Activated CD4-positive, CD25-positive, alpha-beta regulatory T cell treated with anti-CD3 and anti-CD28 coated beads, Interleukin-2, amount 50 U/mL, for 72 hours (primary cell): ENCODE measurements at regions not wholly inside any gene's neighbourhood (a gene's known extent, or its start where the extent isn't known, plus 50 kb on each side); places are given as distances from the start of the nearest gene placed in this dataset.
A peak's percentile ranks its signal among the peaks of the same experiment; 100 is the strongest.

Source experiments
- DNase-seq: peaks from one replicate; pipeline ENCODE4 v3.0.0; 2021

DNA sequence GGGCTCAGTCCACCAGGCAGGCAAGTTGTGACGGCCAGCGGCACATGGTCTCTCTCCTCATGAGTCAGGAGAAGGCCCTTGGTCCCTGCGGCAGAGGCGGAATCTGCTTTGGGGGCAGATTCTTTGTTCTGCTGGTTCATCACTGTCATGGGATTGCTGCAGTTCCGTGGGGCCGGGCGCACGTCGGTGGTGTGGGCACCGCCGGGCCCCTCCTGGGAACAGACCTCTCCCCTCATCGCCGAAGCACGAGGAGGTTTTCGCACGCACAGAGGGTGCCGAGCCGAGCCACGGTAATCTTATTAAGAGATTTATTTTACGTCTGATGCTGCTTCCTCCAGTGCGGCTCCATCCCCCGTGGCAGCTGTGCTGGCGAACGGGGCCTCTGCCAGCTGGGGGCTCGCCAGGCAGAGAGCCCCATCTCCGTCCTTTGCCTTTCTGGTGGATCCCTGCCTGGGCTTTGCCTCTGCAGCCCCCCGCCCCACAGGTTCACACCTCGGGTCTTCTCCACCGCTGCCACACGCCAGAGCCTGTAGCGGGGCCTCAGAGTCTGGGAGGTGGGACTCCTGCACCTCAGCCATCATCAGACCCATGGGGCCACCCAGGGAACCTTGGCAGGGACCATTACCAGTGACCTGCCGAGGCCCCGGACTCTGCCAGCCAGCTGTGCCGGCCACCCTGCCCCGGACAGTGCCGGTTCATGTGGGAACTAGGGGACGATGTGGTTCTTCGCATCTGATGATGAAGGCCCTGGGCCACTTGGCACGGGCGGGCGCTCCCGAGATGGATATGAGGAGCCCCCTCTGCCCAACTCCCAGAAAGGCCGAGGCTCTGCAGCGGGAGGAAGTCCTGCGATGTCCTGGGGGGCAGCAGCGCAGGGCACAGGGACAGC is 86.7 kb upstream of the NKX1-1 start:
- peak; percentile 20 for DNase-seq

DNA sequence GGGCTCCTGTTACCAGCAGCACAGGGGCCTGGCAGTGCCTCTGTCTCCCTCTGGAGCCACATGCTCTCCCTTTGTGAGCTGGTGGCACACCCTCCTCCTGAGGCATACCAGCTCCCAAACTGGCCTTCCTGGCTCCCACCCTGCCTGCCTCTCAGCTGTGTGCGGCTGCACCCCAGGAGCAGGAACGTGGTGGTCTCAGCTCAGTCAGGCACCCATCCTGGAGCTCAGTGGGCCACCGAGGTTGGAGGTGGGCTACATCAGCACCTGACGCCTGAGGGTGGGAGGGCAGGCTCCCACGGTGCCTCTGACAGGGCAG is 85.9 kb upstream of the NKX1-1 start:
- DNase-seq = no peak

DNA sequence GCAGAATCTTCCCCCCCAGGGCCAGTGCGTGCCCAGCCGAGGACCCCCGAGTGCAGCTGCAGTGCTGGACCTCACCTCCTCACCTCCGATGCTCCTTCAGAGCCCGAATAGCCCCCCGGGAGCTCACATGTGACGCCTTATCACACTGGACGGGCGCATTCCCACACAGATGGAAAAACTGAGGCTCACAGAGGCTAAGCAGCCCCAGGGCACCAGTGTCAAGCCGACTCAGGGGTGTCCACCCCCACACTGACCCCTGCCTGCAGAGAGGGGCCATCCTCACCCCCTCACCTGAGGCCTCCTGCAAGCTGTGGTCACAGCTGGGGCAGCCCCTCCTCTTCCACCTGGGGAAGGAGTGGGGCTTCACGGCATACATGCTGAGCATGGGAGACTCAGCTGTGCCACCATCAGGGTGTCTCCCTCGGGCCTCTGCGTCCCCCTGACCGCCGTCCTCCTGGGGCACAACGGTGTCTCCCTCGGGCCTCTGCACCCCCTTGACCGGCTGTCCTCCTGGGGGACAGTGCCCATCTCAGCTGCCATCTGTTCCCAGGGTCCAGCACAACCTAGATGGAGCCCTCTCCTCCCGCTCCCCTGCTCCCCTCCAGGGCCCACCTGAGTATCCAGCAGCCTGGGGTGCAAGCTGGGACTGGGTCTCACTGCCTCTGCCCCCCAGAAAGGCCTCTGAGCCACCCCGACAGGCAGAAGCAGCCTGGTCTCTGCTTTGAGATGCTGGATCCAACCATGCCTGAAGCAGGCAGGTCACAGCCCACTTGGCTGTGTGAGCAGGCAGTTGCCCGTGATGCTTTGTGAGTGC is 85.3 kb upstream of the NKX1-1 start:
- no peak for DNase-seq

DNA sequence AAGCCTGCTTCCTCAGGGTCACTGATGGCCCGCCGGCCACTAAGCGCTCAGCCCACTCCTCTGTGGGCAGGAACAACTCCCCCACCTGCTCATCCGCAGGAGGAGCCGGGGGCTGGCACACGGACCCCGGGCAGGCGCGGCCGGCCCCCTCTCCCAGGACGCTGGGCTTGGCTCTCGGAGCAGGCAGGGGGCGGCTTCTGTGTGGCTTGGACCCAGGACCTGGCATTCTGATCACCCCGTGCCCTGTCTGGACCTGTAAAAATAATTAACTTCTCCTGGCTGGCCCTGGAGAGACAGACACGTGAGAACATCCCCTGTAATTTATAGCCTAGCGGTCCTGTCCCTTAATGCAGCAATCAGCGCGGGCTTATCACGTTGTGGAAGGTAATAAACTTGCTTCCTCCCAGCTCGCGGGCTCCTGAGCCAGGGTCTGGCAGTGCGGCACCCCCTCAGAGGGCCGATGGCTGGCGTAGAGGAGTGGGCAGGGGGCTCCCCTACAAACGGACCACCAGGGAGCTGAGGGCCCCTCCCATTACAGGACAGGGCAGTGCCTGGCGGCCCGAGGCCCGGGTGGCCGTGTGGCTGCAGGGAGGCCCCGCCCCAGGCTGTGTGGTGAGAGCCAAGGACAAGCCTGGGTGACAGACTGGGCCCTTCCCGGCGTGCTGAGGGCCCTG is 84.5 kb upstream of the NKX1-1 start:
- DNase-seq = no peak

DNA sequence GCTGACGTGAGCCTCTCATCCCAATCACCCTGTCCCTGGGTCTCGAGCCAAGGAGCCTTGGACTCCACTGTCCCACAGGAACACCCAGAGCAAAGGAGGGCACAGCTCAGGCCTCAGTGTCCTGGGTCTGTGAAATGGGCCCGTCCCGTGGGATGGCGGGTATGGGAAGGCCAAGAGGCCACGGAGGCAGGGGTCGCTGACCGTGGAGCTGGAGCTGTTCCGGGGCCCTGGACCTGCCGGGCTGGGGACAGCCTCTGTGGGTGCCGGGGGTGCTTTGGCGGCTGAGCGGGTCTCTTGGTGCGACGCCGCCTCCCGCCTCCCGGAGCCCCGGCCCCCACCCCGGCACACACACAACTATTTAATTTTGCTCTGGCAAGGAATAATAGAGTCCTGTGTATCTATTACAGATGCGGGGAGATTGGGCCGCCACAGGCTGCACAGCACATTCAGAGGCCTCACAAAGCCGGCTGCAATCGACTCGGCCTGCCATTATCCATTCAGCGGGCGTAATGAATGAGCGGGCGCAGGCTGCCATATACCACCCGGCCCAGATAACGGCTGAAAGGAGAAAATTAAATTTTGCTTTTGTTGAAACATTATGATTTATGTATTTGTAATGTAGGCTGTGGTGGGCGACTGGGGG is 83.9 kb upstream of the NKX1-1 start:
- no peak for DNase-seq

DNA sequence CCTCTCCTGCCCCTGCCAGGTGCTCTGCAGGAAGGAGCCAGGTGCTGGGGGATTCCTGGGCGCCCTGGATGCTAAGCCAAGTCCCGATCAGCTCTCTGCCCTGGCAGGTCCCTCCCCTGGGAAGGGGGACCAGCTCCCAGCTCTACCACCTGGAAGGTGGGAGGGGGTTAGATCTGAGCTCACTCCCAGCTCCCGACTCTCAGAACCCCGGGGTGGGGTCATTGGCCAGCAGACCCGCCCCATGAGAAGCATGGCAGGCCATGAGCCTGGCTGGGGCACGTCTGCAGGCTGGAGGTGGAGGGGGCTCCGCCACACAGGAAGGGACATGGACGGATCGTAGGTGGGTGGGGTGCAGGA is 83.4 kb upstream of the NKX1-1 start:
- no peak for DNase-seq

DNA sequence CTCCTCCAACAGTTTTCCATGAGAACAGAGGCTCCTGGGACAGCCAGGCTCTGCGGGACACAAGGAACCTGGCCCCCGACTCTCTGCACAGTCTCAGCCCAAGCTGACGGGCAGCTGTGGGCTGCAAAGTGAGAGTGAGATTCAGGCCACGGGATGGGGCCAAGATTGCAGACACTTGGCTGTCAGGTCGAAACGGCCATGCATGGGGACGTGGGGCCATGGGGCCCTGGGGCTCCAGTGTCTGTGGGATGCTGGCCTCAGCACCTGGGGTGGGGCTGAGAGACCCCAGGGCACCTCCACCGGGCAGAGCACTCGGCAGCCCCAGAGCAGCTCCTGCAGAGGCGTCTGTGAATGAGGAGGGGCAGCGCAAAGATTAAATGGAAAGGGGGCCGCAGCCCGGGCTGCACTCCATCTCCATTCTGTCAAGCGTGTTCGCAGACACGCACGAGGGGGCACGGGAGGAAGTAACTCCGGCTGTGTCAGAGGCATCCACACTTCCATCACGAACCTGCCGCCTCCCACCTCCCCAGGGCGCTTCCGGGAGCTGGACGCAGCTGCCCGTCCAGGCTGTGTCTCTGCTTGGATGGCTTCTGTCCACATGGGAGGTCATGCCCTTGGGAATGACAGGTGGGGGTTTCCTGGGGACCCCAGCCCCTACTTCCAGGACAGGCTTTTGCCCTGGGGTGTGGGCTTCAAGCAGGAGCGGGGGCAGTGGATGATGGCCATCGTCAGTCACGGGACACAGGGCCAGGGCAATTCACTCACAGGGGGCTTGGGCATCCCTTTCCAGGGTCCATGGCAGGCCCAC is 82.8 kb upstream of the NKX1-1 start:
- no peak for DNase-seq

DNA sequence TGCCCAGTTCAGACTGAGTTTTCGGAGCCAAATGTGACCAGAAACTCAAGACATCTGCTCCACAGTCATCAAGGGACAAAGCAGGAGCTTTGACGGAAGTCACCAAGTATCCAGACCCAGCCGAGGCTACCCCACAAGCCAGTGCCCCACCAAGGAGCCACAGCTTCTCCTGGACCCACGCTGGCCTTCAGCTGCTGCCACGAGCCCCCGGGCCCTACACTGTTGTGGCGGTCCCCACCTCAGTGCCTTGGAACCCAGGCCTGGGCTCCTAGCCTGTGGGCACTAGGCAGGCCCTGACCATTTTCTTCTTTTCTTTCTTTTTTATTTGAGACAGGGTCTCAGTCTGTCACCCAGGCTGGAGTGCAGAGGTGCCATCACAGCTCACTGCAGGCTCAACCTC is 82.1 kb upstream of the NKX1-1 start:
- no peak for DNase-seq

DNA sequence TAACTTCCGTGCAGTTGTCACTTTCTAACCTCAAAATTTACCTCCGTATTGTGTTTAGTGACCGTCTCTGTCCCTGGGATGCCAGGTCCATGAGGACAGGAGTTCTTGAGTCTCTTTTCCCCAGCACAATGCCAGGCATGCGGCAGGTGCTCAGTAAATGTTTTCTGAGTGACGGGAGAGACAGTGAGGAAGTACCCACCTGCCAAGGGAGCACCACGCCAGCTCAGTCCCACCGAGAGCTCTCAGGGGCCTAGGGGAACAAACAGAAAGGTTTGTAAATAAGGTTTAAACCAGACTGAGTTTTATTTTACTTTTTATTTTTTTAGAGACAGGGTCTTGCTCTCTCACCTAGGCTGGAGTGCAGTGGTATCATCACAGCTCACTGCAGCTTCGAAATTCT is 81.5 kb upstream of the NKX1-1 start:
- no peak for DNase-seq

DNA sequence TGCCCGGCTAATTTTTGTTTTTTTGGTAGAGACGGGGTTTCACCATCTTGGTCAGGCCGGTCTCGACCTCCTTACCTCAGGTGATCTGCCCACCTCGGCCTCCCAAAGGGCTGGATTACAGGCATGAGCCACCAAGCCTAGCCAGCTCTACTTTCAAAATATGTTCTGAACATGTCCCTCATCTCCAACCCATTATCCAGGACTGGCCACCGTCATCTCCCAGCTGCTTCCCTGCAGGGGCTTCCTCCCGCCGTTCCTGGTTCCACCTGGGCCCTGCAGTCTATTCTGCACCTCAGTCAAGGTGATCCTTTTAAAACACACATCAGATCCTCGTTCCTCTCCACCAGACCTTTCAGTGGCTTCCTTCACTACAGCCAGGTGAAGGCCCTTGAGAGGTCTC is 80.9 kb upstream of the NKX1-1 start:
- DNase-seq = no peak

DNA sequence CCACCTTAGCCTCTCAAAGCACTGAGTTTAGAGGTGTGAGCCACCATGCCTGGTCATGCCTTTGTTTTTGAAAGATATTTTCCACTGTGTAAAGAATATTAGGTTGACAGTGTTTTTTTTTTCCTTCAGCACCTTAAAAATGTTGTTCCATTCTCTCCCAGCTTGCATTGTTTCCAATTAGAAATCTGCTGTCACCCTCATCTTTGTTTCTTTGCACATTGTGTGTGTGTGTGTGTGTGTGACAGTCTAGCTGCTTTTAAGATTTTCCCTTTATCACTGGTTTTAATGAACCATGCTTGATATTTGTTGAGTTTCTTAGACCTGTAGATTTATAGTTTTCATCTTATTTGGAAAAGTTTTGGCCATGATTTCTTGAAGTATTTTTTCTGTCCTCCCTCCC is 79.0 kb upstream of the NKX1-1 start:
- no peak for DNase-seq

DNA sequence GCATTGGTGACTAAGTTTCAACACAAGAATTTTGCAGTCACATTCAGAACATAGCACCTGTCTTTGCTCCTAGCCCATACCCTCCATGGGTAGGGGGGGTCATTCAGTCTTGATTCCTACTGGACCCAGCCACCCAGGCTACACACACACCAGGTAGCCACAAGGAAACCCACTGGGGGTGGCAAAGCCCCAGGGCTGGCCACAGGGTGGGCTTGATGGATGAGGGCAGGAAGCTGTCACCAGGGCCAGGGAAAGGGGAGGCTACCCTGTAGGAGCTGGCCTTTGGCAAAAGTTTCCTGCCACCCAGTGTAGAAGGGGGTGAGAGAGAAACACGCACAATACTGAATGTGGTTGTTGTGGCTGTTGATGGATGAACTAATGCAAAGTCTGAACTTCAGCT is 74.5 kb upstream of the NKX1-1 start:
- DNase-seq = no peak

DNA sequence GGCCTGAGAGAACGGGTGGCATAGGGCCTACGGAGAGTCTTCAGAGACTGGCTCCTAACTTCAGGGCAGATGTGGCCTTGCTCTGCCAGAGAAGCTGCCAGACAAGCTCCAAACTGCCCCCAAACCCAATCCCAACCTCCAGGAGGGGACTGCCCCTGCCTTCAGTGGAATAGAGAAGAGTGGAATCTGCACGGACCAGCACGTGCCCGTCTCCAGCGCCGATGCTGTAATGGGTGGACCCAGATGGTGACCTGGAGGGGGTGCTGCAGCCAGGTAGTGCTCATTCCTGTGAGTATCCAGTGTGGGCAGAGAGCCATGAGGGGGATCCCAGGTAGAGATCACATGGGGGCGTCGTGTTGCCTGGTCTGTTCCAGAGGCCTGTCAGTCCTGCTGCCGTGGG is 73.2 kb upstream of the NKX1-1 start:
- no peak for DNase-seq

DNA sequence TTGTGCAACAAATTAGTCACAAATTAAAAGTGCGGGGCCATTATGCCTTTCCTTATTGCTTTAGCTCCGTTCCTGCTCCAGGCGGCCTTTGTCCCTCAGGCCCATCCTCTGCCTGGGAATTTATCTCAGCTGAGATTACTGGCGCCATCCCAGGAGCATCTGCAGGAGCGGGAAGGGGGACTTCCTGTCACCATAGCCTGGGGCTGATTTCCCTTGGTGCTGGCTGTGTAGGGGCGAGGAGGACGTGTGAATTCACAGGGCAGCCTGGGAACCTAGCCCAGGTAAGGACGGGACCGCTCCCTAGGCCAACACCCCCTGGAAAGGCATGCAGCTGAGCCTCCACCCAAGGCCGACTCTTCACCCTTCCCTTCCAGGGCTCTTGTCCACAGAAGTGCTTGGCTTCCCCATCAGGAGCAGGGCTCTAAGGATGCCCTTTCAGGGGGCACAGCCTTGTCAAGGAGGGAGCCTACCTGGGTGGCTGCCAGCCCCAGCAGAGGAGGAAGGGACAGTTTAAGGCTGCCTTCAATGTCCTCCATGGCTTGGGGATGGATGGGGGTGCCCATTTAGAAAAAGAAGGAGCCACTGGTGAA is 72.6 kb upstream of the NKX1-1 start:
- peak; percentile 2 for DNase-seq

DNA sequence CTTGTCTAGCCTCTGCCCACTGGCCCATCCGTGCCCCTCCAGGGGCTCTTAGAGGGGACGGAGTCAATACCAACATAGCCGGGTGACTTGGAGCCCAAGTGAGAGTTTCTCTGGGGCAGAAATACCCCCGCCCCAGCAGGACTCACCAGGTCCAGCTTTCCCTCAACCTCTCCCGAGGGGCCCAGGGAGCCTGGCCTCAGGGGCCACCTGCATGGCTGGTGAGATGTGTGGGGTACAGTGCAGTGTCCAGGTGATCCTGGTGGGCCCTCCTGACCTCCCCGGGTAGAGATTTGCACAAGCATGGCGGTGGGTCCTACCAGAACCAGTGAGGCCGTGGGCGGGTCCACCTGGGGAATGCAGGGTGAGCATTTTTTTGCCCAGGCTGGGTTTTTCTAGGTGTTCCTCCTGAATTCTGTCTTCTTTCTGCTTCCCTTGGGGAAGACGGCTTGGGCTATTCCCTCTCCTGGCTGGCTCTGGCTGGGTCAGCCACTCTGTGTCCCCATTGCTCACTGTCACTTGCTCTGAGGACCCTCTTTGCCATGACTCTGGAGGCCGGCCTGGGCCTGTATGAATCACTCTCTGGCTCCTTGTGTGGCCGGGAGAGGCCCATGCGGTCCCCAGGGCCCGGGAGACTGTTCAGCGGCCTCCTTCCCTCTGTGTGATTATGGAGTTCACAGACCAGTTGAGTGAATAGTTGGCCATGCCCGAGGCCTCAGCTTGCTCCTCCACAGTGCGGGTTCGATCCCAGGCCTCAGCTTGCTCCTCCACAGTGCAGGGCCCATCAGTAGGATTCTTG is 71.0 kb upstream of the NKX1-1 start:
- peak; percentile 24 for DNase-seq

DNA sequence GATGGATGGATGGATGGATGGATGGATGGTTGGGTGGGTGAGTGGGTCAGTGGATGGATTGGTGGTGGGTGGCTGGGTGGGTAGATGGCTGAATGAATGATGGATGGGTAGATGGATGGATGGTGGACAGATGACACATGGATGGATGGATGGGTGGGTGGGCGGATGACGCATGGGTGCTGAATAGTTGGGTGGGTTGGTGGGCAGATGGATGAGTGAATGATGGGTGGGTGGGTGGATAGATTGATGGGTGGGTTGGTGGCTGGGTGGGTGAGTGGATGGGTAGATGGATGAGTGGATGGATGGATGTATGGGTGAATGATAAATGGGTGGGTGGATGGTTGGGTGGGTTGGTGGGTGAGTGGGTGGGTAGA is 69.9 kb upstream of the NKX1-1 start:
- no peak for DNase-seq

DNA sequence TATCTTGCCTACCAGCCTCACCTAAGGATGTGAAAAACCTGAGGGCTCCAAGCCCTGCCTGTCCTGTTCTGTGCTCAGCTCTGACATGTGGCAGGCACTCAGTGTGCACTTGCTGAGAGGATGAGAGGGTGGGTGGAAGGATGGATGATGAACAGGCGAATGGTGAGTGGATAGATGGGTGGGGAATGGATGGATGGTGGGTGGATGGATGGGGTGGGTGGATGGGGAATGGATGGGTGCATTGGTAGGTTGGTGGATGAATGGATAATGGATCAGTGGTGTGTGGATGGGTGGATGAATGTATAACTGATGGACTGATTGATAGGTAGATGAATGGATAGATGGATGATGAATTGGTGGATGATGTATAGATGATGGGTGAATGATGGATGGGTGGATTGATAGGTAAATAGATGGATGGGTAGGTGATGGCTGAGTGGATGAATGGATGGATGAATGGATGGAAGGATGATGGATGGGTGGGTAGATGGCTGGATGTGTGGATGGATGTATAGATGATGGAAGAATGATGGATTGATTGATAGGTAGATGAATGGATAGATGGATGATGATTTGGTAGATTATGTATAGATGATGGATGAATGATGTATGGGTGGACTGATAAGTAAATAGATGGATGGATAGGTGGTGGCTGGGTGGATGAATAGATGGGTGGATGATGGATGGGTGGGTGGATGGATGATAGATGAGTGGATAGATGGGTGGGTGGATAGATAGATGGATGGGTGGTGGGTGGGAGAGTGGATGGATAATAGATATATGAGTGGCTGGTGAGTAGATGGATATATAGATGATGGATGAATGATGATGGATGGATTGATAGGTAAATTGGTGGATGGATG is 69.3 kb upstream of the NKX1-1 start:
- no peak for DNase-seq

DNA sequence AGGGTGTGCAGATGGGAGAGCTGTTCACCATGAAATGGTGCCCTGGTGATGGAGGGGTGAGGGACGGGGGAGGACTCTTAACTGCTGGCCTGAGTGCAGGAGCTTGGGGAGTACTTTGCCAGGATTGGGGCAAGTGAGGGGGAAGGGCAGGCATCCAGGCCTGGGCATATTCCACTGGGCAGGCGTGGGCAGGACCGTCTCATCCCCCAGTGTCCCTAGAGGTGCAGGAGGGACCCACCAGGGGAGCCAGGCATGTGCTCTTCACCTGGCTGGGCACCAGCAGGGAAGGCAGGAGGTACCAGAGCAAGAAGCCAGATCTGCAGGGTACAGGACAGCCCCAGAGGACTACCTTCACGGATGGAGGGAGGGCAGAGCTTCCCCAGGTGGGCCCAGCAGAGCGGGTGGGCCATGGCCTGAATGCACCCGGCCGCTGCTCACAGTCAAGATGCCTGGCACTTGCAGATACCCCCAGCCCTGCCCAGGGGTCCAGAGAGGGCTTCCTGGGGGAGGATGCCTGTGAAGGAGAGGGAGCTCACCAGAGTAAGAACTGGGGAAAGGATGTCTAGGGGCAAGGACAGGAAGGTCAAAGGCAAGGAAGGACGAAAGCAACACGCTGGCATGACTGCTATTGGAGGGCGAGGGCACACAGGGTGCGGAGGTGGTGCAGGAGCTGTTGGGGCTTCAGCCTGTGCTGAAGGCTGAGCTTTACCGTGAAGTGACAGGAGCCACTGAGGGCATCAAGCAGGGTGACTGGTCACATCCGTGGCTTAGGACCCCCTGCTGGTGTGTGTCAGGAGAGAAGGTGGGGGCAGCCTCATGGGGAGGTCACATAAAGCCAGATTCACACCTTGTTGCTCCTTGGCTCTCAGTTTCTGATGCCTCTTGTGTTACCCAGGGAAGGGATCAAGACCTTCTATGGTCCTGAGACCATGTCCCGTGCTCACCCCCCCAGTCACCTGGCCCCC is 68.2 kb upstream of the NKX1-1 start:
- DNase-seq = no peak

DNA sequence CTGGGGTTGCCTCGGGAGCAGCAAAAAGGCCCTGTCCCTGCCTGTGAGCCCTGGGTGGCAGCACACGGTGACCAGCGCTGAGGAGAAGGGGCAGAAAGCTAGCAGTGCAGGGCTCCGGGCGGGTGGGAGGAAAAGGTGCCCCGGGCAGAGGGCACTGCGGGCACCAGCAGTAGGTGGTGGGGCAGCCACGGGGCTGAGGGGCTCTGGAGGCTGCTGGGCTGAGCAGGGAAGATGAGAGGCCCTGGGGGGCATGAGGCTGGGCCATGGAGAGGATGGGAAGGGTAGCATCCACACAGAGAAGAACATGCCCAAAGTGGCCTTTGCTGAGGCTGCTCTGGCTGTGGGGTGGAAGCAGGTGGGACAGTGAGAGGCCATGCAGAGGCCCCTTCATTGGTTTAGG is 67.5 kb upstream of the NKX1-1 start:
- peak; percentile 17 for DNase-seq
